H1 (cell line): ENCODE measurements at regions not wholly inside any gene's neighbourhood (a gene's known extent, or its start where the extent isn't known, plus 50 kb on each side); places are given as distances from the start of the nearest gene placed in this dataset.

Experiments used
- CHD2 ChIP-seq: IDR thresholded peaks from 2 replicates; pipeline ENCODE4 v1.6.1; 2012; ENCODE audit warnings: low read length, improper control_type of control experiment
- CHD7 ChIP-seq: fragments of 300-600 bp; sonication (generic); IDR thresholded peaks from 2 replicates; pipeline ENCODE4 v1.7.1; 2012; ENCODE audit warnings: low read length, moderate library complexity, mild to moderate bottlenecking, inconsistent platforms; ENCODE audit not compliant: insufficient replicate concordance
- CTBP2 ChIP-seq: IDR thresholded peaks from 2 replicates; pipeline ENCODE4 v1.7.0; 2011; ENCODE audit warnings: borderline replicate concordance, mild to moderate bottlenecking, moderate library complexity, mixed read lengths, low read length; ENCODE audit not compliant: insufficient read depth, insufficient read length
- EZH2 ChIP-seq: fragments of 200-600 bp; sonication (generic); IDR thresholded peaks from 2 replicates; pipeline ENCODE4 v1.7.1; 2012; ENCODE audit warnings: low read depth, mild to moderate bottlenecking, moderate library complexity, low read length, inconsistent platforms; ENCODE audit not compliant: severe bottlenecking
- FOSL1 ChIP-seq: IDR thresholded peaks from 2 replicates; pipeline ENCODE4 v1.6.1; 2011; ENCODE audit warnings: mild to moderate bottlenecking, low read depth, low read length, moderate library complexity; ENCODE audit not compliant: insufficient read depth
- KDM5A ChIP-seq: fragments of 200-600 bp; IDR thresholded peaks from 2 replicates; pipeline ENCODE4 v1.7.1; 2012; ENCODE audit warnings: mild to moderate bottlenecking, low read length, inconsistent platforms, mixed read lengths
- RXRA ChIP-seq: IDR thresholded peaks from 2 replicates; pipeline ENCODE4 v1.6.1; 2011; ENCODE audit warnings: low read depth, mild to moderate bottlenecking, low read length, moderate library complexity; ENCODE audit not compliant: insufficient read depth
- SIN3A ChIP-seq, 2 experiments: IDR thresholded peaks in 1 of 2; conservative IDR thresholded peaks in 1 of 2; 2 replicates each; pipeline ENCODE4 v1.6.1; 2011 to 2012; ENCODE audit warnings: low read length in 2 of 2, improper control_type of control experiment in 1 of 2, low read depth in 1 of 2, mild to moderate bottlenecking in 1 of 2
- SRF ChIP-seq: IDR thresholded peaks from 2 replicates; pipeline ENCODE4 v1.6.1; 2011; ENCODE audit warnings: mild to moderate bottlenecking, low read depth, low read length, moderate library complexity
- SUZ12 ChIP-seq: fragments of 200-600 bp; sonication (generic); IDR thresholded peaks from 2 replicates; pipeline ENCODE4 v1.6.1; 2012; ENCODE audit warnings: mild to moderate bottlenecking, inconsistent platforms, low read length, moderate library complexity, mixed read lengths

- TF ChIP-seq CHD7 (no peak), CHD2 (no peak), KDM5A (no peak), SRF (no peak), RXRA (no peak), FOSL1 (no peak), SIN3A (conservative IDR thresholded peaks at IDR 0.05 in 1 of 2, IDR thresholded peaks at IDR 0.05 in 1 of 2; ENCODE audit: low read depth in 1 of 2, low read length in 2 of 2) (no peak), CTBP2 (no peak), EZH2 (no peak), SUZ12 (no peak)
Observed at GRCh38 chr7:142513178-142513955, 235.9 kb upstream of the PRSS1 start (continued).
